COLO829 (cell line): ENCODE measurements at regions not wholly inside any gene's neighbourhood (a gene's known extent, or its start where the extent isn't known, plus 50 kb on each side); places are given as distances from the start of the nearest gene placed in this dataset.

Experiments used
- DNase-seq: peaks from one replicate; pipeline ENCODE4 v3.0.0; 2012; ENCODE audit warnings: low spot score

DNA sequence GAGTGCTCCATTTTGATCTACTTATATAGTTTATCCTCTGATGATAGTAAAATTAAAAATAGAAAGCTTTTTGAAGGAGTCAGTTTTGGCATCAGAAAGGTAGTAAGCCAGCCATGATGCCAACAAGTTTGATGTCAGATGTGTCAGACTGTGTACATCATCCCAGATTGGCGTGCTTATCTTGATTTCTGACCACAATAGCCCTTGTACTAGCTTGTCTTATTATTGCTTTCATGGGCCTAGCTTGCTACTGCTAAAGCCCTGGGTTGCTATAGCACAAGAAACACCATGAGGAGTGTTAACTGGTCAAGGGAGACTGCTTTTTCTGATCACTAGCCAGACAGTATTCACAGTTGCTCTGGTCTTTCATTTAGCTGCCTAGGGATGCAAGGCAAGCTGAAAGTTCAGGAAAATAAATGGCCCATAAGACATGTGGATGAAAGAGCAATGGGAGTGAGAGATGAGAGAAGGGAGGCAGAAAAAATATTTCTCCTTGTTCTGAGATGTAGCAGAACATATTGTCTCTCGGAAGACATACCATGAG lies 1038.5 kb downstream of the JRKL start:
- DNase-seq = no peak

DNA sequence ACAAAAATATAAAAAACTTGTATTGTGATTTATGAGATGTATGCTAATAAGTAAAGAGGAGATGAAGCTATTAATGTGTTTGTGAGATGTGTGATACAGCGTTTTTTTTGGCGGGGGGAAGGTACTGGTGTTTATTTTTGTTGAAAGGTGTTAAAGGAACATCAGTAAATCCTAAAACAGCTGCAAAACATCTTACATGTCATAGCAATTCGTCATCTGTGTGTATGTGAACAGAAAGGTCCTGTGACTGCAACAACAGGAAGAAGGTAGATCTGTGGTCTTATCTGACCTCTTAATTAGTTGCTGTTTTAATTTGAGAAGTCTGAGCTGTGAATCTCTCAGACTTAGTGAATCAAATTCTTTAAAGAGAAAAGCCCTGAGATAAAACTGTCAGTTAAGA lies 1041.1 kb downstream of the JRKL start:
- no peak for DNase-seq

- no peak for DNase-seq
Observed at GRCh38 chr11:97432926-97433325, 1043.1 kb downstream of the JRKL start.

DNA sequence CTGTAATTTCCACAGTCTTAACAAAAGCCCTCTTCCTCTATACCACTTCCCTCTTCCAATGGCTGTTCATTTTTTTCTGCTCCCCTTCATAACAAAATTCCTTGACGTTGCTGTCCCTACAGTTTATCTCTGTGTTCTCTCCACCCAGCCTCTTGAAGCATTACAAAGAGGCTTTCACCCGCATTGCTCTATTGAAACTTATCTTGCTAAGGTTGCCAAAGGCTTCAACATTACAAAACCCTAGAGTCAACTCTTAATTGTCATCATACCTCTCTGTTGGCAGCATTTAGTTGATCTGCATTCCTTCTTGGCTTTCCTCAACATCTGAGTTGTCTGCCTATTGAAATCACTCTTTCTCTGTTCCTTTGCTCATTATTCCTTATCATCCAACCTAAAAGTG lies 1055.7 kb downstream of the JRKL start:
- DNase-seq = peak; percentile 16

- no peak for DNase-seq
Observed at GRCh38 chr11:97451441-97451840, 1061.6 kb downstream of the JRKL start.

- DNase-seq = peak; percentile 11
Observed at GRCh38 chr11:97454988-97455387, 1065.2 kb downstream of the JRKL start.

DNA sequence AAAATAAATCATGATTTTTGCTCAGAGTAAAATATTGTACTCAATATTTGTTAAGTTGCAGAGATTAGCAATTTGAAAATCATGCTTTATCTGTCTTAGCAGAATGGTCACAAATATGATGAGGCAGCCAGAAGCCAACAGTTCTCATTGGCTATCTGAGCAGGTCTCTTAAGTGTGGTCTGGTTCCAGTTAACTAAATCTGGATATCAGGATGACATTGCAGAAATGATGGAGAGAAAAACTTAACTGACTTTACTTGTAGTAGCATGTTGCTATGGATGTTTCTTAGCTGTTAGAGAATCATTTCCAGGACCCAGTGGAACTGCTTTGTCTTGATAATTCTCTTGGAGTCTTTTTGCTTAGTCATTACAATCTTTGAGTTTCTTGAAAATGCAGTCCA lies 1070.3 kb downstream of the JRKL start:
- DNase-seq = no peak

DNA sequence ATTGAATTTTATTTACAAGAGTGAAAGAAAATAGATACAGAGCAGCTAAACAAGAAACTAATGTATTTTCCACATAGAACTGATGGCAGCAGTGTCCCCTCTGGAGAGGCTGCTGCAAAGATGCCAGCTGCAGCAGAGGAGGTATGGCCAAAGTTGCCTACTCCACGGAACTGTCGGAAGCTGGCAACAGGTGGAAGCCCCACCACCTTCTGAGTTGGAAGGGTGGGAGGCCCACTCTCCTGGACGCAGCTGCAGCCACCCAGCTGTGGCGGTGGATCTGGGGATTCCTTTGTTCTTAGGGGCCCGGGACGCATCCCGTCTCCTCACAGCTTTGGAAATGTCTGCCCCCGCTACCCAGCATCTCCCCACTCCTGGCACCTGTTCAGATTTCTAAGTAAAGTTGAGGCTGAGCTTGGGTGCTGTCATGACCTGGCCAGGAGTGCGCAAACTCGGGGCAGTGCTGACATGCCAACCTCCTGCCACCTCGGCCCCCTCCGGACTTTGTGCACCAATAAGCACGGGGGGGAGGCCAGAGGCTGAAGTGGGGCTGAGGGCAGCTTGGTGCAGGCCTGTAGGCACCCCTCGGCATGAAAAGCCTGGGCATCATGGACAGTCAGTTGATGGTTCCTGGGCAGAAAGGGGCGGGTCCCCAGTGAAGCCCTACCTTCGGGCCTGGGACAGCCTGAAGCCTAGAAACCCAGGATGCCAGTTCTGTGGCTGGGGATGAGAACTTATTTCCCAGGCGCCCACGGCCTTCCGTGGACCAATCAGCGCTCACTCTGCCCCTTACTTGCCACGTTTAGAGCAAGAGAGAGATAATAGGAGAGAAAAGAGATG lies 1071.4 kb downstream of the JRKL start:
- no peak for DNase-seq

- no peak for DNase-seq
Observed at GRCh38 chr11:97461934-97462333, 1072.1 kb downstream of the JRKL start.

DNA sequence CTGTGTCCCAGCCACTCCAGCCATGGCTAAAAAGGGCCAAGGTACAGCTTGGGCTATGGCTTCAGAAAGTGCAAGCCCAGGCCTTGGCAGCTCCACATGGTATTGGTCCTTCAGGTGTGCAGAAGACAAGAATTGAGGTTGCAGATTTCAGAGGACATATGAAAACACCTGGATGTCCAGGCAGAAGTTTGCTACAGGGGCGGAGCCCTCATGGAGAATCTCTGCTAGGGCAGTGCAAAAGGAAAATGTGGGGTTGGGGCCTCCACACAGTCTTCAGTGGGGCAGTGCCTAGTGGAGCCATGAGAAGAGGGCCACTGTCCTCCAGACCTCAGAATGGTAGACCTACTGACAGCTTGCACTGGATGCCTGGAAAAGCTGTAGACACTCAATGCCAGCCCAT lies 1074.1 kb downstream of the JRKL start:
- no peak for DNase-seq

GRCh38 chr11:97471480-97471879 lies 1081.7 kb downstream of the JRKL start:
- DNase-seq = no peak

- DNase-seq = no peak
Observed at GRCh38 chr11:97487387-97487786, 1097.6 kb downstream of the JRKL start.

DNA sequence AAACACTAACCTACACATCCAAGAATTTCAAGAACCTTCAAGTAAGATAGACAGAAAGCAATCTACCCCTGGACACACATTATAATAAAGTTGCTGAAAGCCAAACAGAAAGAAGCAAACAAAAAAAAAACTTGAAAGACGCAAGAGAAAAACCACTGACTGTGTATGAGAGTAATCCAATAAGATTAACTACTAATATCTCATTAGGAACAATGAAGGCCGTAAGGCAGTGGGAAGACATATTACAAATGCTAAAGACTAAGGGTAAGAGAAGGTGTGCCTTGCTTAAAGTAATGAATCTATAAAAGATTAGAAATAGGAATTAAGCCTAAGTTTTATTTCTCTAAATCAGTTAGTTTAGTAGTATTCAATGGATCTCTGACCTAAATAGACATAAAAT lies 1109.1 kb downstream of the JRKL start:
- no peak for DNase-seq

DNA sequence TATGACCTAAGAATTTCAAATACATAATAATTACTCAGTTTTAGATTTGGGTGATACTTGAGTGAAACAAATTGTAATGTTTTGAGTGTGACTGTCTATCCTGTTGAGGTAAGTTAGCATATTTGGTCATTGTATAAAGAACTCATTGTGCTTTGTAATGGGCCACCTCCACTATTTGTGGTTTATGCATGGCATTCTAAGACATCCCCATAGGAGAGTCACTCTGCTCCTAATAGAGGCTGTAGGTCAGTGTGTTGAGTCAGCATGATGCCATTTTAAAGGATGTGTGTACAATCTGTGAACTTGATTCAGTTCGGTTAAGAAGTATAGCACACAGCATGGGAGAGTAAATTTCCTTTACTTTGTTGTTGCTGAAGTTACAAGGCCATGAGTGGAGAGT lies 1112.4 kb downstream of the JRKL start:
- DNase-seq = no peak

GRCh38 chr11:97506076-97506759 lies 1116.4 kb downstream of the JRKL start:
- DNase-seq = no peak

DNA sequence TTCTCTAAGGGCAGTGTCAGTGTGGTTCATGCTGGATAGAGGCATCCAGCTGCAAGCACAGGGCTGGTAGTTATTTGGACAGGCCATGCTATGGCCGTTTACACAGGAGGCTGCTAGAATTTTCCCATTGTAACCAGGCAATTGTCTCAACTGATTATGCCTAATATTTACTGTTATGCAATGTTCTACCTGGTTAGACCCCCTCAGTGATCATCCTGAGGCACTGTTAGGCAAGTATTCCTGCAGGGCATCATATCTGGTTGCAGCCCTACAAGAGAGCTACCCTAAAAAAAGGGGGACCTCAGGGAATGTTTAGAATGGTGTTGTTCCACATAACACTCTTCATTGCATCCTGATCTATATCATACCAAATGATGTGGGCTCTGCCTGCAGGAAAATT lies 1124.6 kb downstream of the JRKL start:
- no peak for DNase-seq

DNA sequence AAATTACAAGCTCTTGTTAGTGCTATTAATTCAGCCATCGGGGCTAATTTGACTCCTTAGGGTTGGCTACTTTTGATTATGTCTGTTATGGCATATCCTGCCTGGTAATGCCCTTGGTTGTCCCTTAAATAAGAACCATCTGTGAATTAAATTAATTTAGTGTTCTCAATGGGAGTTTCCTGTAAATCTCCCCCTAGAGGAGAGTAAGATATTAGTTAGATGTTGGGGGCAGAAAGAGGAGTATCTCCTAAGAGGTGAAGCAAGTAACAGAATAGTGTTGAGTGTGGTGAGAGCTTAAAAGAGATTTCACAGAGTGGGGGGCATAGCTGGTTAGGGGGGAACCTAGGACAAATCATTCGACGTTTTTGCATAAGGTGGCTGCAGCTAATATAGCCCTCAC lies 1126.9 kb downstream of the JRKL start:
- no peak for DNase-seq

DNA sequence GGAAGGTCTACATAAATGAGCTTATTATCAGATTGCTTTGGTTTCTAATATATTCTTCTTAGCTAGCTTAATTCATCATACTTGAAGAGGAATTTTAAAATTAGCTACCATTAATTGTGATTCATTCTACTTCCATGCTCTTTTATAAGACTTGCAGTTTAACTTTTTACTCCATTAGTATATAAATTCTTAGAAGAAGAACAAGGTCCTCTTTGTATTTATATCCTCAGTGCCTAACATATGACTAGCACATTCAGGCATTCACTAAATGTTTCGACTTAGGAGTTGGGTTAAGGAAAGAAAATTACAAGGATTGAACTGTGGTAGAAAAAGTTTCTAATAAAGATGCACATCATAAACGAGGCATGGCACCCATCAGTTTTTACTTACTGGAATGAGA lies 1135.5 kb downstream of the JRKL start:
- DNase-seq = peak; percentile 68

DNA sequence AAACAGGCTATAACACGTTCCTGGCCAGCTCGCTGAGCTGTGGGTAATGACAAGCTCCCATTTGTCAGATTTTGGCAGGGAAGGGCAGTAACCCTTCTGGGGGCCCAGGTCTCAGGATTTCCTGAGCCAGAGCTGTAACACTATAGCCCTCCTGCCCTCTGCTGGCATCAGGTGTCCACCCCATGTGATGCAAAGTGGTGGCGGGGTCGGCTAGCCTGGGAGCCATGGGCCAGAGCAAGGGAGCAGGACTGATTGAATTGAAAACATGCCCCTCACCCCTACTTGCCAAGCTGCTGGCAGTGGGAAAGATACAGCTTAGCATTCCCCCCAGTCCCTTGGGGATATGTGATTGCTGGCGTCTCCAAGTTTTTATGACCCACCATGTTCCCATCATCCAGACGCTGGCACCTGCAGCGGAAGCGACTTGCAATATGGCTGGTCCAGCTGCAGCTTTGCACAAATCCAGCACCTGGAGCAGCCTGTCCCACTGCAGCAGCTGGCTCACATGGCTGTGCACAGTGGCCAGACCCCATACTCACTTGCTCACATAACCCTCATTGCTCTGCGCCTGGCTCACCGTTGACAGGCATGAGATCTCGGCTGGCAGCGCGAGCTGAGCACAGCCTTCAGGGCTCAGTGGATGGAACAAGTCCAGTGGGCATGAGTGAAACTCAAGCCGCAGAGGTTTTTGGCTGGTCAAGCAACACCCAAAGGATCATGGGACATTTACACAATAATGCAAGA lies 1147.8 kb downstream of the JRKL start:
- DNase-seq = no peak

DNA sequence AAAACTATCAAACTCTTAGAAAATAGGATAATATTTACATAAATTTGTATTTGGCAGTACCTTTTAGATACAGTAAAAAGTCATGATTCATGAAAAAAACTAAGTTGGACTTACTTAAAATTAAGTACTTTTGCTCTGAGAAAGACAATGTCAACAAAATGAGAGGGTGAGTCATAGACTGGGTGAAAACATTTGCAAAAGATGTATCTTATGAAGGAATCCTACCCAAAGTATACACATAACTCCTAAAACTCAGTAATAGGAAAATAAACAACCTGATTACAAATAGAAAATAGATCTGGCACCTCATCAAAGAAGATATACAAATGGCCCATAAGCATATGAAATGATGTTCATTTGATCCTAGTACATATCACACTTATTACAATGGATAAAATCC lies 1154.6 kb downstream of the JRKL start:
- no peak for DNase-seq

- DNase-seq = no peak
Observed at GRCh38 chr11:97548280-97548679, 1158.5 kb downstream of the JRKL start.

DNA sequence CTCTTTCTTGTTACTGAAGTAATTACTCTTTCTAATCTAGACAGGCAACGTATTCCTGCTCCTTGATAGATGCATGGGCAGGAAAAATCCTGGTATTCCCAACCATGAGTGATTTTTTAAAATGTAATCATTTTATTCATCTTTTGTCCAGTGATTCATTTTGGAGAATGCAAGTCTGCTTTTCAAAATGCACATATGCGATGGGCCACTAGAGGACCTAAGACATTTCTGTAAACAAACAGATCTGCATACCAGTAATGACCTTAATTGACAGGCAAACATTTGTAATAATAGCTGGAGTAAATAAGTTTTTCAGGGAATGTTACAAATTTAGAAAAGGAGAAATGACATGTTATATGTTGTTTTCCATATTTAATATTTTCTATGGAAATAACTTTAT lies 1167.6 kb downstream of the JRKL start:
- no peak for DNase-seq

GRCh38 chr11:97567801-97568200 lies 1178.0 kb downstream of the JRKL start:
- DNase-seq = peak; percentile 1
